Coronary artery (tissue), 2 donors: ENCODE measurements at regions not wholly inside any gene's neighbourhood (a gene's known extent, or its start where the extent isn't known, plus 50 kb on each side); places are given as distances from the start of the nearest gene placed in this dataset.
"Not testable (repeated sequence)": the region's sequence is repeated elsewhere in the genome, so short reads cannot be mapped to it uniquely, and the experiment has no call there.

Experiments
- DNase-seq: peaks from one replicate; pipeline ENCODE4 v3.0.0-alpha.2; 2017; ENCODE audit warnings: low spot score
- H3K27ac ChIP-seq, 2 donors: fragments of 200-600 bp; sonication (generic); one replicate each; pipeline ENCODE4 v1.5.1; 2016 to 2019
- H3K4me3 ChIP-seq: fragments of 200-600 bp; sonication (generic); 2 replicates; pipeline ENCODE4 v1.5.1; 2016; ENCODE audit warnings: mild to moderate bottlenecking, moderate library complexity
- TF ChIP-seq, protein P1 (sequence below): fragments of 200-600 bp; sonication (generic); IDR thresholded peaks from one replicate; pipeline ENCODE4 v1.5.1; 2019; ENCODE audit warnings: antibody characterized with exemption

DNA sequence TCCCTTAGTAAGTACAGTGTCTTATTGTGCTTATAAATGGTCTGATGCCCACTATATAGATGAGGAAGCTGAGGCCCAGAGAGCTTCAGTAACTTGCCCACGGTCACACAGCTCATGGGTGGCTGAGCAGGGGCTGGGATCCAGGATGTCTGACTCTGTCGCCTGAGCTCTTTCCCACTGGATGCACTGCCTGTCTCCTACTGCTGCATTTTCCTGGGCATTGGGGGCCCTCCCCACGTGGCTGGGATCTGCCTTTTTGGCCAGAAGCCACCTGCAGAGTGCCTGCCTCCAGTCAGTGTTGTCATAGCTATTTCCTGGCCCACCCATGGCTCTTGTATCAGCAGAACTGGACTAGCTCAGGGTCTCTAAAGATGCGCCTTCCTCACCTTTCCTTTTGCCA is 57.5 kb upstream of the TAMM41 start:
- no peak for DNase-seq
- Histone ChIP-seq H3K27ac (no peak overlapping the region), H3K4me3 (no peak overlapping the region)
- TF ChIP-seq, protein P1, sequence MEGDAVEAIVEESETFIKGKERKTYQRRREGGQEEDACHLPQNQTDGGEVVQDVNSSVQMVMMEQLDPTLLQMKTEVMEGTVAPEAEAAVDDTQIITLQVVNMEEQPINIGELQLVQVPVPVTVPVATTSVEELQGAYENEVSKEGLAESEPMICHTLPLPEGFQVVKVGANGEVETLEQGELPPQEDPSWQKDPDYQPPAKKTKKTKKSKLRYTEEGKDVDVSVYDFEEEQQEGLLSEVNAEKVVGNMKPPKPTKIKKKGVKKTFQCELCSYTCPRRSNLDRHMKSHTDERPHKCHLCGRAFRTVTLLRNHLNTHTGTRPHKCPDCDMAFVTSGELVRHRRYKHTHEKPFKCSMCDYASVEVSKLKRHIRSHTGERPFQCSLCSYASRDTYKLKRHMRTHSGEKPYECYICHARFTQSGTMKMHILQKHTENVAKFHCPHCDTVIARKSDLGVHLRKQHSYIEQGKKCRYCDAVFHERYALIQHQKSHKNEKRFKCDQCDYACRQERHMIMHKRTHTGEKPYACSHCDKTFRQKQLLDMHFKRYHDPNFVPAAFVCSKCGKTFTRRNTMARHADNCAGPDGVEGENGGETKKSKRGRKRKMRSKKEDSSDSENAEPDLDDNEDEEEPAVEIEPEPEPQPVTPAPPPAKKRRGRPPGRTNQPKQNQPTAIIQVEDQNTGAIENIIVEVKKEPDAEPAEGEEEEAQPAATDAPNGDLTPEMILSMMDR = no peak

GRCh38 chr3:11906407-11906806 is 59.7 kb upstream of the TAMM41 start:
- no peak overlapping the region for H3K27ac ChIP-seq
- no peak overlapping the region for H3K4me3 ChIP-seq
- TF ChIP-seq, protein P1 = no peak
- DNase-seq = no peak

DNA sequence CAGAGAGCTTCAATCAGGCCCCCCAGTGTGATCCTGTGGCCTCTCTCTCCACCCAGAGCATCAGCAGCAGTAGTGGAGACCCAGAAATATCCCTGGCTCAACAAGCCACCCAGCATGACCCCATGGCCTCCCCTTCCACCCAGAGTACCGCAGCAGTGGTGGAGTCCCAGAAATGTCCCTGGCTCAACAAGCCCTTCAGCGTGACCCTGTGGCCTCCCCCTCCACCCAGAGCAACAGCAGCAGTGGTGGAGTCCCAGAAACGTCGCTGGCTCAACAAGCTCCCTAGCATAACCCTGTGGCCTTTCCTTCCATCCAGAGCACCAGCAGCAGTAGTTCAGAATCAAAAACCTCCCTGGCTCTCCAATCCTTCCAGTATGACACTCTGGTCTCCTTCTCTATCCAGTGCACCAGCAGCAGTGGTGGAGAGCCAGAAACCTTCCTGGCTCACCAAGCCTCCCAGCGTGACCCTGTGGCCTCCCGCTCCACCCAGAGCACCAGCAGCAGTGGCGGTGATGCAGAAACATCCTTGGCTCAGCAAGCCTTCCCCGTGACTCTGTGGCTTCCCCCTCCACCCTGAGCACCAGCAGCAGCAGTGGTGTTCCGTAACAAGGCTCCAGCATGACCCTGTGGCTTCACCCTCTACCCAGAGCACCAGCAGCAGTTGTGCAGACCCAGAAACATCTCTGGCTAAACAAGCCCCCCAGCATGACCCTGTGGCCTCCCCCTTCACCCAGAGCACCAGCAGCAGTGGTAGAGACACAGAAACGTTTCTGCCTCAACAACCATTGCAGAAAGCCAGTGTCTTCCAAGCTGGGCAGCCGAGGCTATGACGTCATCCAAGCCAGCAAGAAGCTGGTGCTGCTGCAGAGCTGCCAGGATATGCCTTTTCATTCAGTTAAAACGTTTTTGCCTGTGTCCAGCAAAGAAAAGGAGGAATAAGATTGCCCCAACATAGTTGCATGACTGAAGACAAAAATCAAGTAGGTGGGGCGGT is 61.3 kb upstream of the TAMM41 start:
- TF ChIP-seq, protein P1 = no peak
- H3K27ac ChIP-seq = no peak overlapping the region
- H3K4me3 ChIP-seq = no peak overlapping the region
- no peak for DNase-seq

- TF ChIP-seq, protein P1 = no peak
- Histone ChIP-seq H3K27ac (no peak overlapping the region), H3K4me3 (no peak overlapping the region)
- no peak for DNase-seq
Observed at GRCh38 chr3:11908981-11909698, 62.5 kb upstream of the TAMM41 start.

GRCh38 chr3:11909726-11910125 is 63.0 kb upstream of the TAMM41 start:
- Histone ChIP-seq H3K4me3 (no peak overlapping the region), H3K27ac (no peak overlapping the region)
- TF ChIP-seq, protein P1 = no peak
- DNase-seq = no peak

- not testable (repeated sequence) for DNase-seq, H3K4me3 ChIP-seq, H3K27ac ChIP-seq
Observed at GRCh38 chr3:11910216-11910930, 63.7 kb upstream of the TAMM41 start.

DNA sequence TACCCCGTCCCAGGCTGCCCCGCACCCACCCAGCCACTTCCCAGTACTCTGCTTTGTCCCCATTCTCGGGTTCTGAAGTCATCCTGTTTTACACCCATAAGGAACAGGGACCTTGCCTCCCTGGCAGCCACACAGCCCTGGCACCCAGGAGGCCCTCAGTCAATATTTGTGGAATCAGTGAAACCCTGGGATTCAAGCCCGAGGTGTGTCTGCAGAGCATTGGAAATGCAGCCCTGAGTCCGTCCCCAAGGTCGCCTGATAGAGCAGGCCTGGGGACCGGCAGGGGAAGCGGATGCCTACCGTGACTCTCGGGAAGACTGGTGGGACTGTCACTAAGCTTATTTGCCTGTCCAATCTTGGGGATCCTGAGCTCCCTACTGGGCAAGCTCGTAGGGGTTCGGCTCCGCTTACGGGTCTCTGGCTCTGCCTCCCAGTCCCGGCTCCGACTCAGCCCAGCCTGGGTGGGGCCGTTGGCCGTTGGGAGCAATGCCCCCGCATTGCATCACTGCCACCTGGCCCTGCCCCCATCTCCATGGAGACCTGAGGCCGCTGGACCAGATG is 64.4 kb upstream of the TAMM41 start:
- DNase-seq = peak; percentile 33
- TF ChIP-seq, protein P1 = no peak
- no peak overlapping the region for H3K27ac ChIP-seq

GRCh38 chr3:11911887-11912286 is 65.2 kb upstream of the TAMM41 start:
- DNase-seq = peak; percentile 66
- H3K27ac ChIP-seq, H3K4me3 ChIP-seq: not testable (repeated sequence)

More for the DNA sequence above, 64.4 kb upstream of the TAMM41 start:
- no peak overlapping the region for H3K4me3 ChIP-seq
